Erythroblast (primary cell): ENCODE measurements at regions not wholly inside any gene's neighbourhood (a gene's known extent, or its start where the extent isn't known, plus 50 kb on each side); places are given as distances from the start of the nearest gene placed in this dataset.

Experiments
- GATA1 ChIP-seq: IDR thresholded peaks from 2 replicates; pipeline ENCODE4 v1.6.1; 2011; ENCODE audit warnings: low read depth, mild to moderate bottlenecking, control low read depth, low read length, moderate library complexity
- POLR2A ChIP-seq: IDR thresholded peaks from 2 replicates; pipeline ENCODE4 v1.6.1; 2011; ENCODE audit warnings: mild to moderate bottlenecking, low read length

- TF ChIP-seq POLR2A (no peak), GATA1 (no peak)
Measured at GRCh38 chr6:85287158-85287557, 162.7 kb upstream of the NT5E start.
